Spinal cord (tissue), 9 donors: ENCODE measurements at regions not wholly inside any gene's neighbourhood (a gene's known extent, or its start where the extent isn't known, plus 50 kb on each side); places are given as distances from the start of the nearest gene placed in this dataset.

ENCODE experiments used
- DNase-seq, 6 donors: peaks; one replicate each; pipeline versions ENCODE4 v3.0.0 to v3.0.0-alpha.2; 2013 to 2015; ENCODE audit warnings: low spot score in 6 of 6, low read depth in 4 of 6
- H3K27ac ChIP-seq: one replicate; pipeline ENCODE4 v1.5.1; 2013; ENCODE audit warnings: low read depth, low read length, control low read depth
- H3K27me3 ChIP-seq: one replicate; pipeline ENCODE4 v1.6.1; 2013; ENCODE audit warnings: low read length; ENCODE audit not compliant: control insufficient read depth, insufficient read depth
- H3K36me3 ChIP-seq: one replicate; pipeline ENCODE4 v1.6.1; 2013; ENCODE audit warnings: low read length; ENCODE audit not compliant: control insufficient read depth, insufficient read depth
- H3K4me1 ChIP-seq: one replicate; pipeline ENCODE4 v1.6.1; 2013; ENCODE audit warnings: low read length; ENCODE audit not compliant: control insufficient read depth, insufficient read depth
- H3K4me3 ChIP-seq: one replicate; pipeline ENCODE4 v1.5.1; 2013; ENCODE audit warnings: low read depth, low read length, control low read depth
- H3K9me3 ChIP-seq: one replicate; pipeline ENCODE4 v1.6.1; 2013; ENCODE audit warnings: low read length; ENCODE audit not compliant: control insufficient read depth, insufficient read depth
- WGBS: methylation state at CpG from one replicate; pipeline ENCODE4 v1.1.5; 2013; ENCODE audit warnings: missing lambda C conversion rate; ENCODE audit not compliant: insufficient coverage; 5-methylcytosine and 5-hydroxymethylcytosine counted together
- donor health status: healthy.

GRCh38 chr12:114998750-114999128 lies 314.8 kb upstream of the TBX3 start:
- 34% methylated on average over 3 of the region's 3 CpGs for WGBS
- Histone ChIP-seq H3K4me3 (no peak overlapping the region), H3K36me3 (no peaks in the 10 kb centered on the region), H3K9me3 (no peaks in the 10 kb centered on the region), H3K4me1 (peaks cover 3% of the 10 kb centered on the region), H3K27me3 (no peaks in the 10 kb centered on the region), H3K27ac (no peak overlapping the region)
- DNase-seq, result no peak

- no CpG with 5 or more reads among the region's 2 CpGs for WGBS
- Histone ChIP-seq H3K27me3 (no peaks in the 10 kb centered on the region), H3K9me3 (no peaks in the 10 kb centered on the region), H3K36me3 (no peaks in the 10 kb centered on the region), H3K4me1 (peaks cover 3% of the 10 kb centered on the region), H3K27ac (no peak overlapping the region), H3K4me3 (no peak overlapping the region)
- DNase-seq, result peak in 1 of 6 donors; percentile 21
Measured at GRCh38 chr12:114998118-114998749, 314.3 kb upstream of the TBX3 start.

- no peaks in the 10 kb centered on the region for H3K36me3 ChIP-seq
- 94% methylated on average over 4 of the region's 5 CpGs for WGBS
- H3K27me3 ChIP-seq, result no peaks in the 10 kb centered on the region
- no peak for DNase-seq
- H3K27ac ChIP-seq, result no peak overlapping the region
- H3K9me3 ChIP-seq, result no peaks in the 10 kb centered on the region
- no peak overlapping the region for H3K4me3 ChIP-seq
- peaks cover 3% of the 10 kb centered on the region for H3K4me1 ChIP-seq
Measured at GRCh38 chr12:114996382-114996781, 312.4 kb upstream of the TBX3 start.

- Histone ChIP-seq H3K4me3 (no peak overlapping the region), H3K27me3 (no peaks in the 10 kb centered on the region), H3K36me3 (no peaks in the 10 kb centered on the region), H3K4me1 (peaks cover 3% of the 10 kb centered on the region), H3K27ac (no peak overlapping the region), H3K9me3 (no peaks in the 10 kb centered on the region)
- 83% methylated on average over 1 of the region's 2 CpGs for WGBS
- no peak for DNase-seq
Measured at GRCh38 chr12:114995891-114996290, 311.9 kb upstream of the TBX3 start.

GRCh38 chr12:114993165-114993564 lies 309.2 kb upstream of the TBX3 start:
- H3K27me3 ChIP-seq, result no peaks in the 10 kb centered on the region
- H3K4me3 ChIP-seq, result no peak overlapping the region
- H3K27ac ChIP-seq, result no peak overlapping the region
- H3K9me3 ChIP-seq, result no peaks in the 10 kb centered on the region
- no CpG with 5 or more reads among the region's 3 CpGs for WGBS
- peak in 1 of 6 donors; percentile 26 for DNase-seq
- H3K36me3 ChIP-seq, result no peaks in the 10 kb centered on the region
- H3K4me1 ChIP-seq, result no peaks in the 10 kb centered on the region

- no peaks in the 10 kb centered on the region for H3K4me1 ChIP-seq
- no peak overlapping the region for H3K27ac ChIP-seq
- 80% methylated on average over 1 of the region's 1 CpG for WGBS
- no peak for DNase-seq
- H3K27me3 ChIP-seq, result no peaks in the 10 kb centered on the region
- H3K4me3 ChIP-seq, result no peak overlapping the region
- no peaks in the 10 kb centered on the region for H3K36me3 ChIP-seq
- no peaks in the 10 kb centered on the region for H3K9me3 ChIP-seq
Measured at GRCh38 chr12:114992443-114992842, 308.5 kb upstream of the TBX3 start.

DNA sequence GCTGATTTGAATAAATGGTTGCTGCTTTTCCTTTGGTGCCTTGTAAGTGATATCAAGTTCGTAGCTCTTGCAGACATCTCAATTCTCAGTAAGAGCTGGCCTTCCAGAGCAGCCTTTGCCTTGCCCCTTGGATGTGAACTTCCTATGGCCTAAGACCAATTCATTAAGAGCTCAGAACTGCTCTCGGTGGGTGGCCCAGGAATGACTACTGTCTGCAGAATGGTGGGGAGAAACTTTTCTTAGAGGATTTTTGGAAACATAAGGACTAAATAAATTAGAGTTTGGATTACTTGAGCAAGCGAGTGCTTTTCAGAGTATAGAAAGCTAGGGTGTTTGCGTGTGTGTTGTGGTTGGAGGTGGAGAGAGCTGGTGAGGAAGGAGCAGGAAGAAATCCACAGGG lies 306.4 kb upstream of the TBX3 start:
- no peak overlapping the region for H3K27ac ChIP-seq
- no peak overlapping the region for H3K4me3 ChIP-seq
- no peak for DNase-seq
- no peaks in the 10 kb centered on the region for H3K27me3 ChIP-seq
- H3K9me3 ChIP-seq, result no peaks in the 10 kb centered on the region
- H3K36me3 ChIP-seq, result no peaks in the 10 kb centered on the region
- WGBS, result 94% methylated on average over 3 of the region's 4 CpGs
- H3K4me1 ChIP-seq, result no peaks in the 10 kb centered on the region

DNA sequence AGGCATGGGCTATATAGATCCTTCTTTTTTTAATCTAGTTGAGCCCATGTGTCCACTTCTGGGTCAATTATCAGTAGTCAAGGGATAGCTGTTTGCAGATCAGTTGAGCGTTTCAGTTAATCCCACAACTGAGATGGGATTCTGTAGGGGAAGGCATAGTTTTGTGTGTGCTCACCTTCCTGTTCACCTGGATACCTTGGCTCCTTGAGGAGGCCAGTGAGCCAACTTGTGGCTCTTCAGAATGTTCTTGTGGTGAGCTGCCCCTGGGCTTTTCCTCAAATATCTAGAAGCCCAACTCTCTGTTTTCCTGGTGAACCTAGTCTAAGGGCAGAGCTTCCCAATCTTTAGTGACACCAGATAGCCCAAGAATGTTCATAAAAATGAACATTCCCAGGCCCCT lies 302.9 kb upstream of the TBX3 start:
- no peaks in the 10 kb centered on the region for H3K36me3 ChIP-seq
- H3K4me3 ChIP-seq, result no peak overlapping the region
- DNase-seq, result no peak
- no peak overlapping the region for H3K27ac ChIP-seq
- no CpG with 5 or more reads among the region's 1 CpG for WGBS
- no peaks in the 10 kb centered on the region for H3K9me3 ChIP-seq
- H3K27me3 ChIP-seq, result no peaks in the 10 kb centered on the region
- no peaks in the 10 kb centered on the region for H3K4me1 ChIP-seq

GRCh38 chr12:114986178-114986714 lies 302.3 kb upstream of the TBX3 start:
- no peaks in the 10 kb centered on the region for H3K36me3 ChIP-seq
- no peaks in the 10 kb centered on the region for H3K4me1 ChIP-seq
- no peaks in the 10 kb centered on the region for H3K9me3 ChIP-seq
- no peak overlapping the region for H3K4me3 ChIP-seq
- no peak overlapping the region for H3K27ac ChIP-seq
- no peaks in the 10 kb centered on the region for H3K27me3 ChIP-seq
- no peak for DNase-seq

GRCh38 chr12:114984634-114985061 lies 300.7 kb upstream of the TBX3 start:
- no peaks in the 10 kb centered on the region for H3K27me3 ChIP-seq
- H3K27ac ChIP-seq, result no peak overlapping the region
- no peak overlapping the region for H3K4me3 ChIP-seq
- no peaks in the 10 kb centered on the region for H3K9me3 ChIP-seq
- no CpG with 5 or more reads among the region's 2 CpGs for WGBS
- H3K36me3 ChIP-seq, result no peaks in the 10 kb centered on the region
- H3K4me1 ChIP-seq, result no peaks in the 10 kb centered on the region
- no peak for DNase-seq
